Tibial nerve (tissue), 4 donors: ENCODE measurements at regions not wholly inside any gene's neighbourhood (a gene's known extent, or its start where the extent isn't known, plus 50 kb on each side); places are given as distances from the start of the nearest gene placed in this dataset.

Experiments
- EP300 ChIP-seq, 2 donors: sonication (generic); formaldehyde crosslinking; IDR thresholded peaks; one replicate each; pipeline ENCODE4 v1.6.1; 2017; ENCODE audit warnings: antibody characterized with exemption in 2 of 2, mild to moderate bottlenecking in 1 of 2
- POLR2A ChIP-seq, 2 donors: fragments of 450-650 bp; IDR thresholded peaks; one replicate each; pipeline ENCODE4 v1.6.1; 2017; ENCODE audit warnings: antibody characterized with exemption in 2 of 2, mild to moderate bottlenecking in 2 of 2, moderate library complexity in 2 of 2
- TF ChIP-seq, protein P1 (sequence below), 5 experiments: fragments of 200-600 bp in 3 of 5; fragments of 450-650 bp in 2 of 5; sonication (generic) in 3 of 5; IDR thresholded peaks; one replicate each; pipeline ENCODE4 v1.5.1; 2016 to 2019; ENCODE audit warnings: antibody characterized with exemption in 5 of 5, mild to moderate bottlenecking in 3 of 5, moderate library complexity in 2 of 5

DNA sequence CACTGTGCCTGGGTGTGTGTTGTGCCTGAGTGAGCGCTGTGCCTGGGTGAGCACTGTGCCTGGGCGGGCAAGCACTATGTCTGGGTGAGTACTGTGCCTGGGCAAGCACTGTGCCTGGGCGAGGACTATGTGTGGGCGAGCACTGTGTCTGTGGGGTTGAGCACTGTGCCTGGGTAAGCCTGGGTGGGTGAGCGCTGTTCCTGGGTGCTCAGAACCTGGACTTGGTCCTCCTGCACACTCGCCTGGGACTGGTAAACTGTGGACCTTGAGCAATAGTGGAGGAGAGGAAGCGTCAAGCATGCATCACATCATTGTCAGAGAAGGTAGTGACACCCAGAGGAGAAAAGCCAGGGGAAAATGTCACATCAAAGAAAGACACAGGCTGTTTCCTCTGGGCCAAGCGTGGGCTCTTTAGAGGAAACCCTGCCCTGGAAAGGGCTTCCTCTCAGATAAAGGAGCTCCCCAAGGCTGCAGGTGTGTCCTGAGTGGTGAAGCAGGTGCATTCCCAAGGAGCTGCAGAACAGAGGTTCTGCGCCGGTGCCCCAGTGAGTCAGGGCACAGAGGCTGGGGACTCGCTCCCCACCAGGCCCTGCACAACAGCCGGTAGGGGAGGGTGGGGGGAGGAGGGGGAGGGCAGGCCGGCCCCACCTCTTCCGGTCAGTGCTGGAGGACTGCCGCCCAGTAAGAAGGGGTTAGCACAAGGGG, 141.2 kb downstream of the TEX29 start:
- TF ChIP-seq, protein P1, sequence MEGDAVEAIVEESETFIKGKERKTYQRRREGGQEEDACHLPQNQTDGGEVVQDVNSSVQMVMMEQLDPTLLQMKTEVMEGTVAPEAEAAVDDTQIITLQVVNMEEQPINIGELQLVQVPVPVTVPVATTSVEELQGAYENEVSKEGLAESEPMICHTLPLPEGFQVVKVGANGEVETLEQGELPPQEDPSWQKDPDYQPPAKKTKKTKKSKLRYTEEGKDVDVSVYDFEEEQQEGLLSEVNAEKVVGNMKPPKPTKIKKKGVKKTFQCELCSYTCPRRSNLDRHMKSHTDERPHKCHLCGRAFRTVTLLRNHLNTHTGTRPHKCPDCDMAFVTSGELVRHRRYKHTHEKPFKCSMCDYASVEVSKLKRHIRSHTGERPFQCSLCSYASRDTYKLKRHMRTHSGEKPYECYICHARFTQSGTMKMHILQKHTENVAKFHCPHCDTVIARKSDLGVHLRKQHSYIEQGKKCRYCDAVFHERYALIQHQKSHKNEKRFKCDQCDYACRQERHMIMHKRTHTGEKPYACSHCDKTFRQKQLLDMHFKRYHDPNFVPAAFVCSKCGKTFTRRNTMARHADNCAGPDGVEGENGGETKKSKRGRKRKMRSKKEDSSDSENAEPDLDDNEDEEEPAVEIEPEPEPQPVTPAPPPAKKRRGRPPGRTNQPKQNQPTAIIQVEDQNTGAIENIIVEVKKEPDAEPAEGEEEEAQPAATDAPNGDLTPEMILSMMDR (IDR thresholded peaks at IDR 0.05) = no peak
- TF ChIP-seq EP300 (IDR thresholded peaks at IDR 0.05) (no peak), POLR2A (IDR thresholded peaks at IDR 0.05) (no peak)
